GM21447 (cell line): ENCODE measurements at regions not wholly inside any gene's neighbourhood (a gene's known extent, or its start where the extent isn't known, plus 50 kb on each side); places are given as distances from the start of the nearest gene placed in this dataset.
A peak's percentile ranks its signal among the peaks of the same experiment; 100 is the strongest.

Experiments used
- ATAC-seq: cut with Tn5 transposase; IDR thresholded peaks from one replicate; pipeline ENCODE4 v1.9.1; 2021; ENCODE audit not compliant: unreplicated experiment

DNA sequence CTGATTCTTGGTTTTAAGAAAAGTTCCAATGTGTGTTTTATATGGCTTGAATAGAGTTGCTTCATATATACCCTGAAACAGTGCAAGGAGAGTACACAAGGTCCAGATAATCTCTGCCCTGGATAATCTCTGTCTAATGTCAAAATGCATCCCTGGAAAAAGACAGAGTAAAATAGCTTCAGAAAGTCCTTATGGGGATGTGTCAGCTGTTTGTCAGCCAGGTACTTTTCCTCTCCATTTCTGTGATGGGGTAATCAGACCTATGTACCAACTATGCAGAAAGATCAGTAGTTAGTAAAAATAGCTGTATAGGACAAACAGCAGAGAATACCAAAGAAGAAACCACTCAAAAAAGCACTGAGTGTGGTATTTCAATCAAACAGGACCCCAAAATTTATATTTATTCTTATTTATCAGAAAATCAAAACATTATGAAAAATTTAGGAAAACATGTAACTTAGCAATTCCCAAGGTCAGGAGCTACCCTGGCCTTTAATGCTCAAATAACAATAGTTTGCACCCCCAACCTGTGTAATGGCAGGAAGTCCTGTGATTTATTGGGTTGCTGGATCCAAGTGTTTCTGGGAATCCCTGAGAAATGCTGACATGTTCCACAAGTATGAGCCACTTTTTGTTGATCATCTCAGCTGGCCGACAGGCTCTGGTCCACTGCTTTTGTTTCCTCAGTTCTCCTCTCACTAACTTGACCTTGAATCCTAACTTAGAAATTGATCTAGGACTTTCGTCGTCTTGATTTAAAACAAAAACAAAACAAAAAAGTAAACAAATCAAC lies 69.6 kb downstream of the MDH1 start:
- ATAC-seq: no peak

DNA sequence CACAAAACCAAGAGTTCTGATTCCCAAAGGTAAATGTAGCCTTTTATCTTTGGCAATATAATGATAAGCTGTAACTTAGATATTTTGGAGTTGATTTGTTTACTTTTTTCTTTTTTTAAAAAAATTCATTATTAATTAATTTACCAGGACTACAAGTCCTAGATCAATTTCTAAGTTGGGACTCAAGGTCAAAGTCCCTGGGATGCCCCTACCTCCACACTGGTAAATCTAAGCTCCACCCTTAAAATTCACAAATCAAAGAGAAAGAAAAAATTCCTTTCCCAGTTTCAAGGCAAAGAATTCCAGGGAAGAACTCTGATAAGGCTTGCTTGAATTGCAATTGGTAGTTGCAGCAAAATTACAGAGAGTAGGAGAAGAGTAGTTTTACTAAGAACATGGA lies 71.3 kb downstream of the MDH1 start:
- ATAC-seq: no peak

DNA sequence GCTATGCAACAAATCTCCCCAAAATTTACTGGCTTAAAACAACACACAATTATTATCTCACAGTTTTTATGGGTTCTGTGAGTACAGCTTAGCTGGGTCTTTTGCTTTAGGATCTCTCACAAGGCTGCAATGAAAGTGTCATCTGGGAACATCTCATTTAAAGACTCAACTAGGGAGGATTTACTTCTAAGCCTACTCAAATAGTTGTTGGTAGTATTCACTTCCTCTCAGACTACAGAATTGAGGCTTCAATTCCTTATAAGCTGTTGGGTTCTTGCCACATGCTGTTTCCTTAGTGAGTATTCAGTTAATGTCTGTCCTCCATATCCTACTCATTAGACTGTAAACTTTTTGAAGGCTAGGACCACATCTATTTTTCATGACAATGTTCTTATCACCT lies 72.3 kb downstream of the MDH1 start:
- no peak for ATAC-seq

DNA sequence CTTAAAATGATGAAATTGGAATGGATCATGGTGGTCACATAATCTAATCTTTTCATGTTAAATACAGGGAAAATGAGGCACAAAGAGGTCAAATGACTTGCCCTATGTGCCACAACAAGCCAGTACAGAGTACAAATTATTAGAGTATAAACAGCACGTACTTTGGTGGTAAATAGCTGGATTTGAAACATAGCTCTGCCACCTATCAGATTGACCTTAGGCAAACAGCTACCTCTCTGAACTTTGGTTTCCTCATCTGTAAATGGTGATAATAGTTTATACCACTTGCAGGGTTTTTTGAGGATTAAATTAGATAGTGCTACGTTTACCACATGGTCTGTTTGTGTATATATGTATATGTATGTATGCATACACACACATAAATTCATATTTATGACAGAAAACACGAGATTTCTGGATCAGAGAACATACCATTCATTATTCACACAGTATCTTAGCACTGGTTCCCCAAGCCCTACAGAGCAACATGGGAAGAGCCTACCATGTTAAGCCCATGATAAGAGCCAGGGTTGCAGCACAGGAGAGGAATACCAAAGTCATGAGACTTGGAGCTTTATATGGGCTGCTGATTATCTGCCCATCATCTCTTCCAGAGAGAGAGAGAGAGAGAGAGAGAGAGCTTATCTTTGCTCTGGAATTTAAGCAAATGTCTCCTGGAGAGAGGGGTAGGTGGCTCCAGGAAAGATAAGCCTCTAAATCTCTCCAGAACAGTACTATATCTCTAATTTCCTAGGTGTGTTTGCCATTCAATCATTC lies 73.5 kb downstream of the MDH1 start:
- ATAC-seq: no peak

DNA sequence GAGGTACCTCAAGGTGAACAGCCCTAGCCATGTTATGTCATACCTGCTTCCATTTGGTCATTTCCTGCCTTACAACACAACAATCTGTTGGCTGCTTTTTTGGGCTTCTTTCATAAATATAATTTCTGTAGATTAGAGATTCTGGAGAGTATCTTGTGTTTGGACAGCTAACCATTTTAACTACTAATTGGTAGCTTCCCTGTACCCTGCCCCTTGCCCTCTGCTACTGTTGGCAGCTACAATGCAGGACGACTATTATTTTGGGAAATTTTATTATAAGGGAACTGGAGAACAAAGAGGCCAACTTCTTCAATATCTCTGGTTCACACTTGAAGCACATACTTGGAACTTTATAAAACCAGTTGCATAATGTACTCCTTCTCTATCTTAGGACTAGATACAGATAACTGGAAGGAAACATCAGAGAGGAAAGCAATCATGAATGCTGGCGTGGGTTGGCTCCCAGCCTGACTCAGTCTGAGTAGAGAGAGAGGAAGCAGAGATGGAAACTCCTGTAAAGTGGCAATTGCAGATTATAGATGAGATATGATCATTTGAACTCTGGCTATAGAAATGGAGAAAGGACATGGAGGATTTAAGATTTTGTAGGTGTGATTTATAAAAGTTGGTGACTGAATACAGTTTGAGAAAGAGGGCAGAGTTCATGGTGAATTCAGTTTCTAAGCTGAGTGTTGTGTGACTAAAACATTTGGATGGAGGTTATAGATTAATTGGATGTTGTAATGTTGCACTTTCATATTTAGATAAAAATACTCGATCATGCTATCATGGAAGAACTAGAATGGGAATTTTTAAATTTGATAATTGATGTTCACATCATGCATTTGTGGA lies 74.5 kb downstream of the MDH1 start:
- no peak for ATAC-seq

DNA sequence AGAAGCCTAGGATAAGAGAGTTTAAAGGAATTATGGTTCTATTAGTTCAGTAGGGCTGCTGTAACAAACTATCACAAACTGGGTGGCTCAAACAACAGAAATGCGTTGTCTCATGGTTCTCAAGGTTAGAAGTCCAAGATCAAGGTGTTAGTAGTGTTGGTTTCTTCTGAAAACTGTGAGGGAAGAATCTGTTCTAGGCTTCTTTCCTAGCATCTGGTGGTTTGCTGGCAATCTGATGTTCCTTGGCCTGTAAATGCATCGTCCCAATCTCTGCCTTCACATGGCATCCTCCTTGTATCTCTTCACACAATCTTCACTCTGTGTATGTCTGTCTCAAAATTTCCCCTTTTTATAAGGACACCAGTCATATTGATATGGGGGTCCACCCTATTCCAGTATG lies 76.3 kb downstream of the MDH1 start:
- ATAC-seq: no peak

DNA sequence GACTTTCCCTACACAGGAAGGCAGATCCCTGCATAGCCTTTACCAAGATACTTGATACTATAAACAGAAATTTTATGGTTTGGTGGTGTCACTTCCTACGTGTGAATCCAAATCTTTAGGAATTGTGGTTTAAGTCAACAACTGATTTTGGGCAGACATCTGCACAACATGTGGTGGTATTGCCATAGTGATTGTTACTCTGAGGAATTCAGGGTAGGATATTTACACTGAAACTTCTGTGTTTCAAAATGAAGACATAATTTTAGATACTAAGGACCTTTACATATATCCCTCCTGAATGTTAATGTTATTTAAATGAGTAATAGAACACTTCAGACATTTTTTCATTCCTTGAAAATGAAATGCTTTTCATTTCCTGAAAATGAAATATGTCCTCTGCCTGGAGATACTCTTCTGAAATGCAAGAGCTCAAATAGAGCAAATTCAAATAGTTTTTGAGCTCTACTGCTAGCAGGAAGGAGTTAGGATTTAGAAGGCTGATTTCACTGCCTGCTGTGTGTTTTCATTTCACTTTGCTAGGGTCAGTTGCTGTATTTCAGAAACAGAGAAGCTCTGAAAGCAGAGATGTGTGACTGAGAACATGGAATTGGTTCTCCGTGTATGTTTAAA lies 77.2 kb downstream of the MDH1 start:
- ATAC-seq: no peak

DNA sequence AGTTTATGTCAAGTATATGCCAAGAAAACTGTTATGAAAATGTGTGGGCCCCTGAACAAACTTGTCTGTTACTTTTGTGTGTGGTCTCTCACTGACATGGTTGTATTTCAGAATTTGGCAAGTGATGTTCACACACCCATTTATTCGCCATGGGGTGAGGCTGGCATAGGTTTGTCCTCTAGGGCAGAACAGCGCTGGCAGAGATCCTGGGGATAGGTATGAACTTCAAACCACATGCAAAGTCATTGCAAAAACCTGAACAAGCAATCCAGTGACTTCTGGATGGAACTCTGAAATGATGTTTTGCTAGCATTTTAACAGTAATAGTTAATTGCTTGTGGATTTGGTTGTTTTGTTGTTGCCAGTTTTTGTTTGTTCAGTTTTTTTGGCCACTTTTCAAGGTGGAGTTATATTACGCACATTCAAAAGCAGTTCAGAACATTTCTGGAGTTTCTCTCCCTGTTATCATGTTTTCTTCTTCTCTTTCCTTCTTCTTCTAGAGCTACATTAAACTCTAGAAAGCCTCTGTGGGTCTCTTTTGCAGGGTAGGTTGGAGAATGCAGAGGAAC lies 78.5 kb downstream of the MDH1 start:
- no peak for ATAC-seq

DNA sequence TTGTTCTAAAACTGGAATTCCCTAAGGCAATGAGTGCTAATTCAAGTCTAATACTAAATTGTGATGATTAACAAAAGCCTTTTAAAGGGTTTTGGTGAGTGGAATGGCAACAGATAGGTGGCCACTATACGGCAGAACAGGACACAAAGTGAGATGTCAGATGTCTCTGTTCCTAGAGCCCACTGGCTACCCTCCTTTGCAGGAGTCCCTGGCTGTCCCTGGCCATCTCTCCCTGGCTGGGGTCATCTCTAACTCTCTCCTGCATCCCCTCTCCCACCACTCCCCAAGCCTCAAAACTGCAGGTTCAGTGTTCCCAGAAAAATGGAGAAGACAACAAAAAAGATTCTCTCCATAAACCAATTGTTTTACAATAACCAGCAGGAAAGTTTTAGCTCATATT lies 79.2 kb downstream of the MDH1 start:
- ATAC-seq: no peak

DNA sequence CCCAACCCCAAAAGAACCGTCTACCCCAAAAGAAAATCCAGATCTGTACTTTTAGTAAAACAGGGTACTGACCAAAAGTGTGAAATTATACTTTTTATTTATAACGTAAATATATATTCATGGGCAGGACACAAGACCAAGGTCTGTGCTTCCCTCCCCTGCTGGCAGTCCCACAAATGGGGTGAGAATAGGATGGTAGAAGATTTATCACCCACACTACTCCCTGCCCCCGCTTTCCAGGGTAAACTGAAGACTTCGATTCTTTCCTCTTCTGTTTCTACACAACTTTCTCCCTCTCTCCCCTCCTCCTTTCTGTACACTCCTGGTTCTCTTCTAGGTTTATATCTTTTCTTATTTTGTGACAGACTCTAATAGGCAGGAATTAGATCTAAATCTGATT lies 79.7 kb downstream of the MDH1 start:
- no peak for ATAC-seq

DNA sequence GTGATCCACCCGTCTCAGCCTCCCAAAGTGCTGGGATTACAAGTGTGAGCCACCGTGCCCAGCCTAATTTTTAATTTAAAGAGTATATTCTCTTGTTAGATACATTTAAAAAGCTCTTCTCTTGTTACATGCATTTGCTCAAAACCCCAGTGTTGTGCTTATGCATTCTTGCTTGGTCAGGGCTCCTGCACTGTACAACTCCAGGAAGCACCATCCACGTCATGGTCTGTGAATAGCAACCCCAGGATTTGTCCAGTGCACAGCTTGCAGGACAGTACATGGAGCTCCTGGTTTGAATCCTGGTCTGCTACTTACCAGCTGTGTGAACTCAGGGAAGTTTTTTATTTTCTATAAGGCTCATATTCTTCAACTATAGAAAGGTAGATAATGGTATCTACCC lies 80.8 kb downstream of the MDH1 start:
- ATAC-seq: no peak

DNA sequence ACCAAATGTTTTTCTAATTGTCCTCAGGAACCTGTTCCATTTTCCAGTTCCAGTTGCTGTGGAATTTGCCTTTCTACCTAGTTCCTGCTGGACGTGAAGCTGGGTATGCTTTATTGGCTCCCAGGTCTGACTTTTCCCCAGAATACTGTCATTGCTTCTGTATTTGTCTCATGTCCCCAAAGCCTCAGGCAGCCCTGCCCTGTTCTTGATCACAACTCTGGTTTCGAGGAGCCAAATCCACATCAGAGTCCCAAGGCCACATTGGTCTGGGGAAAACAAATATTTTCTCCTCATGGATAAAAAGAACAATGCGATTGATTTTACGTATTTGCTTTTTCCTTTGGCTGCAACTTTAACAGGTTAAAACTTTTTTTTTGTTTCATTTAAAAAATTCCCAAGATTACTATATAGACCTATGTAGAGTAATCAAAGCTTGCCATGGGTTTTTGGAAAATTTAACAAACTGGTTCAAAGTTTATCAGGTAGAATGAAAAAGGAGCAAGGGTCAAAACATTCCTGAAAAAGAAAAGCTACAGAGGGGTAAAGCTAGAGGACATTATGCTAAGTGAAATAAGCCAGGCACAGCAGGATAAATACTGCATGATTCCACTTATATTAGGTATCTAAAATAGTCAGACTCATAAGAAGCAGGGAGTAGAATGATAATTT lies 85.2 kb downstream of the MDH1 start:
- ATAC-seq: no peak

DNA sequence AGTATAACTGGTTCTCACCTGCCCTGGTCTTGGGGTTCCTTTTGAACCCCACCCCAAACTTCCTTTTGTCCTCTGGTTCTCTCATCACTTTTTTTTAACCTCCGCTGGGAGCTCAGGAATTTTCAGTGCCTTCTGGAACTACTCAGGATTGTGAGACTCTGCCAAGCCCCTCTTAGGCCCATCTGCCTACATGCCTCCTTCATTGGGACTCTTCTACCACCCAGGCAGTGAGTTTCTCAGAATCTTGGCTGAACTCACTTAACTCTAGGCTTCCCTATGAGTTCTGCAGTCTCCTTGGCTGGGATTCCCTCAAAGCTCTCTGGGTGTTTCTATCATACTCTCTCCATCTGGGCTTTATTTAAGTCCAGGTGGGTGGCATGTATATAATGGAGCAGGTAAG lies 86.3 kb downstream of the MDH1 start:
- no peak for ATAC-seq

DNA sequence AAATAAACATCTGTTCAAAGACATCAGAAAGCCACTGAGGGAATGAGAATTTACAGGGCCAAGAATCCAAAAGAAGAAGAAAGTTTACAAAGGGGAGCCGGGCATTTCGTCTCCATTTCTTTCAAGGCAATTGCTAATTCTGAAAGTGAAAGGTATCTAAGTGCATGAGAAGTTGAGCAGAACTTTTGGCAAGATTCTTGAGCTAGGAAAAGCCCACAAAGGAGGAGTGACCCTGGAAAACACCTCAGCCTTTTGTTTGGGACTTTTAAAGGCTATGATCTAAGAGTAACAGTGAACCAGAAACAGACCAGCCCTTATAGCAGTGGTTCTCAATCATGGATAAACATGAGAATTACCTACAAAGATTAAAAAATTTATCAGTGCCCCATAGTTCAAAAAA lies 87.4 kb downstream of the MDH1 start:
- peak; percentile 69 for ATAC-seq

DNA sequence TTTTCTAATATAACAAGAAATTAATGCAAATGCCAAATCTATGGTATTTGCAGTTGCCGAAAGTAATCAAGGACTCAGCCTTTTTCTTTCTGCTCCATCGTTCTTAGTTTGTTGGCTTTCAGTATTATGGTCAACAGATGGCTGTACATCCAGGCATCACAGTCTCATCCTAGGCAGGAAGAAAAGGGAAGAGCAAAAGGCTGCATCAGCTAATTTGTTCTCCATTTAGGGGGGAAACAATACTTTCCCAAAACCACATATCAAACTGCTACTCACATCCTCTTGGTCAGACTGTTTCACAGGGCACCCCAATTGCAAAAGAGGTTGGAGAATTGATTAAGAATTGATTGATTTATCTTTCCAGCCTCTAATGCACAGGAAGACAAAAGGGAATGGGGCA lies 89.3 kb downstream of the MDH1 start:
- ATAC-seq: no peak

DNA sequence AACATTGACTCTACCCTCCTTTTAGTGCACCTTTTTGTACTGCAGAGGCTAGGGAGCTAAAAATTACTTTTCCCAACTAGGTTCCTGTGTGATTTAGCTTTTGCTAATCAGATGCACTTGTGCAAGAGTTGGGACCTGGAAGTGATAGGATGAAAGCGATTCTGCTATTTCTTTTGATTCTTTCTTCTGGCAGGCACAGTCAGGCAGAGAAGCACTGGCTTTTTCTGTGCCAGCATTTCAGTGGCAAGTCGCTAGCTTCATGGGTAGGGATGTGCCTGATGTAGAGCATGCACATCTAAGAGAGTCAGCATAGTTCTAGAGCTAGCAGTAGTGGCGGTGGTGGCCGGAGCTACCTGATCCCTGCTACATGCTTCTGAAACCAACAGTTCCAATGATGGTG lies 89.8 kb downstream of the MDH1 start:
- no peak for ATAC-seq

DNA sequence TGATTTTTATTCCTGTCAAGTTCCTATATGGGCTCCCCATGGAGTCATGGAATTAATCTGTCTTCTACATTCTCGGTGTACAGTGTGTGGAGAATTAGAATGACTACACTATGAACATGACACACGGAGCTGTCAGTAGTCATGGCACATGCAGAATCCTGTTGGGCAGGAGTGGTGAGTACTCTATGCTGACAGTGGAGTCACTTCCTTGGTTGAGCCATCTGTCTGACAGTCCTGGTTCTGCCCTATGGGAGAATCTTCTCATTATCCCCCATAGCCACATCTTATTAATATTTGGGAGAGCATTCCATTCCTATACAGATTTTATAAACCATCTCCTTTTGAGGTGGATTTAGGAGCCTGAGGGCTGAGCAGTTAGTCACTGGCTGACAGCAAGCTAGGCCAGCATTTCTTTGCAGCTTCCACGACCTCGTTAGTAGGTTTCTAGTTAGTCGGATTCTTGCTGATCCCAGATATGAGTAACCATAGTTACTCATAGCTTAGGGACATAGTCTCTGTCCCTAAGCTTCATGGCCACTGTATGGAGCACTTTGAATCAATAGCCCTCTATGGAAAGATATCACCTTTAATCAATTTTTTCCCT lies 90.6 kb downstream of the MDH1 start:
- no peak for ATAC-seq

DNA sequence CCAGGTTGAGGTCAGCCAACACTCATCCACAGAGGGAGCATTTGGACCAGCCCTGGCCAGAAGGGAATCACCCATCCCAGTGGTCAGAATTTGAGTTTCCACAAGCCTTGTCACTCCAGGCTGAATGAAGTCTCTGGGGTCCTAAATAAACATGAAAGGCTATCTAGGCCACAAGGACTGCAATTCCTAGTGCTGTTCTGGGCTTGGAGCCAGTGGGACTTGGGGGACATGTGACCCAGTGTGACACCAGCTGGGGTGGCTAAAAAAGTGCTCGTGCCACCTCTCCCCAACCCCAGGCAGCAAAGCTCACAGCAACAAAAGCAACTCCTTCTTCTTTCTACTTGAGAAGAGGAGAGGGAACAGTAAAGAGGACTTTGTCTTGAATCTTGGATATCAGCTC lies 91.7 kb downstream of the MDH1 start:
- ATAC-seq: no peak

DNA sequence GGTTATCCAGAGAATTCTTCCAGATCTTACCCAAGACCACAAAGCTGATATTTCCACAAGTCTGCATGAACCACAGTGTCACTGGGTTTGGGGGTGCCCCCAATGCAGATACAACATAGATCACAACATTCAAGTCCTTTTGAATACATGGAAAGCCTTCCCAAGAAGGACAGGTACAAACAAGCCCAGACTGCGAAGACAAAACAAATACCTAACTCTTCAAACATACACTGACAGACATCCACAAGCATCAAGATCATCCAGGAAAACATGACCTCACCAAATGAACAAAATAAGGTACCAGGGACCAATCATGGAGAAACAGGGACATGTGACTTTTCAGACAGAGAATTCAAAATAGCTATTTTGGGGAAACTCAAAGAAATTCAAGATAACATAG lies 93.1 kb downstream of the MDH1 start:
- no peak for ATAC-seq

DNA sequence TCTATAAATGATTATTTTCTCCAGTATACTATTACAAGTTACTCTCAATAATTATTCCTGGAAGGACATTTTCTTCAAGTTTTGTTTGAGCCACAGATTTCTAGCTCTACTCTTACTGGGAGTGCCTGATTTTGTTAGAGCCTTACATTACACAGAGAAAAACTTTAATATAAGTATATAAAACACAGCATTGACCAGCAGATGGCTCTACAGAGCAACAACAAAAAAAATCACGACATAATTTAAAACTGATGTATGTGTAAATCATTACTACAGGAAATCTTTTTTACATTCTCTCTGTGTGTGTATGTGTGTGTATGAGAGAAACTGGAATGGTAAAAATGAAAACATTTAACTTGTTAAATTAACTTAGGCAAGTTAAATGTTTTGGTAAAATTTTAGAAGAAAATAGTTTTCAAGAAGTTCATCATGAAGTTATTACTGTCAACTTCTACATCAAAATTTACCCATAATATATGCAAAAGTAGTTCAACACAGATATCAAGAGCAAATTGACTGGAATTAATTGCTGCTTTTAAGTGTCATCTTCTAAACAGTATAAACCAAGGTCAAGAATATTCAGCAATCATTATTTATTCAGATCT lies 103.3 kb downstream of the MDH1 start:
- ATAC-seq: no peak
